Right atrium auricular region (tissue), 2 donors: ENCODE measurements at regions not wholly inside any gene's neighbourhood (a gene's known extent, or its start where the extent isn't known, plus 50 kb on each side); places are given as distances from the start of the nearest gene placed in this dataset.

Source experiments
- DNase-seq: peaks from one replicate; pipeline ENCODE4 v3.0.0-alpha.2; 2019; ENCODE audit warnings: low spot score
- H3K27ac ChIP-seq, 2 donors: fragments of 200-600 bp; sonication (generic); 1 replicate in 1 of 2; 2 replicates in 1 of 2; pipeline ENCODE4 v1.5.1; 2016 to 2019
- H3K27me3 ChIP-seq, 2 donors: fragments of 200-600 bp; sonication (generic); one replicate each; pipeline versions ENCODE4 v1.5.1 to v1.6.0; 2017 to 2019
- H3K36me3 ChIP-seq: fragments of 200-600 bp; sonication (generic); one replicate; pipeline ENCODE4 v1.5.1; 2016
- H3K4me1 ChIP-seq, 2 donors: fragments of 200-600 bp; sonication (generic); one replicate each; pipeline versions ENCODE4 v1.5.1 to v1.6.0; 2017 to 2019
- H3K4me3 ChIP-seq, 2 donors: fragments of 200-600 bp; sonication (generic); 1 replicate in 1 of 2; 2 replicates in 1 of 2; pipeline ENCODE4 v1.5.1; 2017 to 2019; ENCODE audit warnings: mild to moderate bottlenecking in 1 of 2, moderate library complexity in 1 of 2
- H3K9me3 ChIP-seq, 2 donors: fragments of 200-600 bp; sonication (generic); one replicate each; pipeline ENCODE4 v1.5.1; 2019
- TF ChIP-seq, protein P1 (sequence below), 2 donors: fragments of 200-600 bp; sonication (generic); IDR thresholded peaks; one replicate each; pipeline ENCODE4 v1.5.1; 2019; ENCODE audit warnings: antibody characterized with exemption in 2 of 2

DNA sequence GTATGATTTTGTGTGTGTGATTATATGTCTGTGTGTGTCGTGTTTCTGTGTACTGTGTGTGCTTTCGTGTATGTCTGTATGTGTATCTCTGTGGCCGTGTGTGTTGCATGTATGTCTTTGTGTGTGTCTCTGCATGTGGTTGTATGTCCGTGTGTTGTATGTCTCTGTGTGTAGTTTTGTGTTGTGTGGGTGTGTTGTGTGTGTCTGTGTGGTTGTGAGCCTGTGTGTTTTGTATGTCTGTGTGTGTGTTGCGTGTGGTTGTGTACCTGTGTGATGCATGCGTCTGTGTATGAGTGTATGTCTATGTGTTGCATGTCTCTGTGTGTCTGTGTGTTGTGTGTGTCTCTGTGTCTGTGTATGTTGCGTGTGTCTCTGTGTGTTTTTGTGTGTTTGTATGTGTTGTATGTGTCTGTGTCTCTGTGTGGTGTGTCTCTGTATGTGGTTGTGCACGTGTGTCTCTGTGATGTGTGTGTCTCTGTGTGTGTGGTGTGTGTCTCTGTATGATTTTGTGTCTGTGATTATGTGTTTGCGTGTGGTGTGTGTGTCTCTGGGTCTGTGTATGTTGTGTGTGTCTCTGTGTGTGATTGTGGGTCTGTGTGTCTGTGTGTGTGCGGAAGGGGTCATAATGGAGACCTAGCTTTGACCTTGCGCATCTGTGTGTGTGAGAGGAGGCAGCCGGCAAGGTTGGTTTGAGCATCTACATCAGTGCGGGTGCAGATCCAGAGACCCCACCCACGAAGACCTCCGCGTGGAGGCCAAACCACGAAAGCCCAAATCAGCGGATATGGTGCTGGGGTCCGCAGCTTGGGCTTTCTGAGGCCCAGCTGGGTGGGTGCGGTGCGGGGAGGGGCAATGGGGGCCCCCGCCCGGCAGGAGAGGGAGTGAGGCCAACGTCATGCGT, 212.6 kb upstream of the GSE1 start:
- no peak for DNase-seq
- TF ChIP-seq, protein P1, sequence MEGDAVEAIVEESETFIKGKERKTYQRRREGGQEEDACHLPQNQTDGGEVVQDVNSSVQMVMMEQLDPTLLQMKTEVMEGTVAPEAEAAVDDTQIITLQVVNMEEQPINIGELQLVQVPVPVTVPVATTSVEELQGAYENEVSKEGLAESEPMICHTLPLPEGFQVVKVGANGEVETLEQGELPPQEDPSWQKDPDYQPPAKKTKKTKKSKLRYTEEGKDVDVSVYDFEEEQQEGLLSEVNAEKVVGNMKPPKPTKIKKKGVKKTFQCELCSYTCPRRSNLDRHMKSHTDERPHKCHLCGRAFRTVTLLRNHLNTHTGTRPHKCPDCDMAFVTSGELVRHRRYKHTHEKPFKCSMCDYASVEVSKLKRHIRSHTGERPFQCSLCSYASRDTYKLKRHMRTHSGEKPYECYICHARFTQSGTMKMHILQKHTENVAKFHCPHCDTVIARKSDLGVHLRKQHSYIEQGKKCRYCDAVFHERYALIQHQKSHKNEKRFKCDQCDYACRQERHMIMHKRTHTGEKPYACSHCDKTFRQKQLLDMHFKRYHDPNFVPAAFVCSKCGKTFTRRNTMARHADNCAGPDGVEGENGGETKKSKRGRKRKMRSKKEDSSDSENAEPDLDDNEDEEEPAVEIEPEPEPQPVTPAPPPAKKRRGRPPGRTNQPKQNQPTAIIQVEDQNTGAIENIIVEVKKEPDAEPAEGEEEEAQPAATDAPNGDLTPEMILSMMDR (IDR thresholded peaks at IDR 0.05): no peak

DNA sequence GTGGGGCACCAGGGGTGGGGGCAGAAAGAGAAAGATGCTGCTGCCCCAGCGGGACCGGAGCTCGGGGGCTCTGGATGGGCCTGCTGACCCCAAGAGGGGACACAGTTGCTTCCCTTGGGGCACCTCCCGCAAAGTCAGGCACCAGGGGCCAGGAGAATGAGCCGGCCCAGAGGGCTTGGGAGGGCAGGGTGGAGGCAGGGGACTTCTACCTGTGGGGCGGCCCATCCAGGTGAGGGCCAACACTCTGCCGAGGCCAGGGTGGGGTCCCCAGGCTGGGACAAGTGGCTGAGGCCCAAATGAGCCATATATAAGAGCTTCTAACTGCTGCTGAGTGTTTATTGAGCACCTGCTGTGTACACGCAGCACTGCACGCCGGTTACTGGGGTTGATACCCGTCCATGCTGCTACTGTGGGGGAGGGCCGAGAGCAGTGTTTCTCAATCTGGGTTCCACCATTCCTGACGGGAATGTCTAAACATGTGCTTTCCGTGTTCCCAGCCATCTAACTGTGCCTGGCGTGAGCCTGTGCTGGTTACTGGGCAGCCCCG, 211.7 kb upstream of the GSE1 start:
- Histone ChIP-seq H3K27me3 (no peaks in the 10 kb centered on the region), H3K4me3 (no peak overlapping the region), H3K27ac (no peak overlapping the region), H3K9me3 (no peaks in the 10 kb centered on the region), H3K36me3 (no peaks in the 10 kb centered on the region), H3K4me1 (peaks cover 0 to 16% of the 10 kb centered on the region in 2 donors)
- TF ChIP-seq, protein P1 (IDR thresholded peaks at IDR 0.05): no peak
- DNase-seq: no peak

More for the DNA sequence above, 212.6 kb upstream of the GSE1 start:
- H3K27me3 ChIP-seq: no peaks in the 10 kb centered on the region
- no peak overlapping the region for H3K4me3 ChIP-seq
- H3K36me3 ChIP-seq: no peaks in the 10 kb centered on the region
- H3K27ac ChIP-seq: no peak overlapping the region
- no peaks in the 10 kb centered on the region for H3K9me3 ChIP-seq
- peaks cover 0 to 25% of the 10 kb centered on the region in 2 donors for H3K4me1 ChIP-seq

DNA sequence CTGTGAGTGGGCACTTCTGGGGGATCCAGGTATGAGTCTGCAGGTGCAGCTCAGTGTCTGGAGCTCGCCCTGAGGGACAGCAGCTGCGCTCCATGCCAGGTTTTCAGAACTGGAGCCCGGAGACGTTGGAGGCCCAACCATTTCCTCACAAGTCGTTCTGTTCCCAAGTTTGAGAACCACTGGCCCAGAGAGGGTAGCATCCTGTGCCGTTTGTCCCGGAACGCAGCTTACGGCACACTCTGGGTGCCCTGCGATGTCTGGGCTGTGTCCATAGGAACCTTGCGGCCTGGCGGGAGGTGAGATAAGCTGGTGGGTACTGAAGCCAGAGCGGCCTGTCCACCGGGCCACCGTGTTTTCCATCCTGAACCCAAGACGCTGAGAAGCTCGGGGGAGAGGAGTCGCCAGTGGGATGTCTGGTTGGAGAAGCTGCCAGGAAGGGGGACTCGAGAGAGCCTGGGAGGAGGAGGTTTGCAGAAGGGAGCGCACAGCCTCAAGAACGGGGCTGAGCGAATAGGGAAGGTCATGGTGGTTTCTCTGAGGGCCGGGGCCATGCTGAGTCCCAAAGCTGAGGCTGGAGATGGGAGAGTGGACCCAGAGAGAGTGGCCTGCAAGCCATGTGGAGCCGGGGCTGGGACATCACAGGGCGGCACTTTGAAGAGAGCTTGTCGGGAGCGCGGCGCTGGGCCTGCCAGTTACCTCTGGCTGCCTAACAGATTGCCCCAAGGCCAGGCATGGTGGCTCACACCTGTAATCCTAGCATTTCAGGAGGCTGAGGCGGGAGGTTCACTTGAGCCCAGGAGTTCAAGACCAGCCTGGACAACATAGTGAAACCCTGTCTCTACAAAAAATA, 211.0 kb upstream of the GSE1 start:
- Histone ChIP-seq H3K36me3 (no peaks in the 10 kb centered on the region), H3K27me3 (no peaks in the 10 kb centered on the region), H3K9me3 (no peaks in the 10 kb centered on the region), H3K4me3 (no peak overlapping the region), H3K27ac (no peak overlapping the region), H3K4me1 (peaks cover 0 to 9% of the 10 kb centered on the region in 2 donors)
- DNase-seq: no peak
- TF ChIP-seq, protein P1 (IDR thresholded peaks at IDR 0.05): no peak

DNA sequence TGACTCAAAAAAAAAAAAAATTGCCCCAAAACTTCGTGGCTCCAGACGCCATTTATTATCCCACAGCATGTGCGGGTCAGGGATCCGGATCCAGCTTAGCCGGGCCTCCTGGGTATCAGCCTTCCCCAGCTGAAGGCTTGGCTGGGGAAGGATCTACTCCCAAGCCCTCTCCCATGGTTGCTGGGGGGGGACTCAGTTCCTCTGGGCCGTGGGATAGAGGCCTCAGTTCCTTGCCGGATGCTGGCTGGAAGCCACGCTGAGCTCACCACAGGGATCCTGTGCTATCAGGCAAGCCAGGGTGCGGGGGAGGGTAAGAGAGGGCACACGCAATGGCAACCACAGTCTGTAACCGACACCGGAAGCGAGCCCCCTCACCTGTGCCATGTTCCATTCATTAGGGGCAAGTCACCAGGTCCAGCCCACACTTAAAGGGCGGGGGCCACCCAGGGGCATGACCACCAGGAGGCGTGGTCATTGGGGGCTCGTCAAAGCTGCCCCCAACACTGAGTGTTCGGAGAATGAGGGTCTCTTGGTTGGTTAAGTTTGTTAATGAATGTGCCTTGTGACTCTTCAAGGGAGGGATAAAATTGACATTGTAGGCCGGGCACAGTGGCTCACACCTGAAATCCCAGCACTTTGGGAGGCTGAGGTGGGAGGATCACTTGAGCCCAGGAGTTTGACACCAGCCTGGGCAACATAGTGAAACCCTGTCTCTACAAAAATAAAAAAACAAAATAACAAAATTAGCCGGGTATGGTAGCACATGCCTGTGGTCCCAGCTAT, 210.0 kb upstream of the GSE1 start:
- Histone ChIP-seq H3K36me3 (no peaks in the 10 kb centered on the region), H3K27me3 (no peaks in the 10 kb centered on the region), H3K9me3 (no peaks in the 10 kb centered on the region), H3K4me1 (peaks cover 0 to 8% of the 10 kb centered on the region in 2 donors), H3K4me3 (no peak overlapping the region), H3K27ac (no peak overlapping the region)
- TF ChIP-seq, protein P1 (IDR thresholded peaks at IDR 0.05): no peak
- DNase-seq: no peak

DNA sequence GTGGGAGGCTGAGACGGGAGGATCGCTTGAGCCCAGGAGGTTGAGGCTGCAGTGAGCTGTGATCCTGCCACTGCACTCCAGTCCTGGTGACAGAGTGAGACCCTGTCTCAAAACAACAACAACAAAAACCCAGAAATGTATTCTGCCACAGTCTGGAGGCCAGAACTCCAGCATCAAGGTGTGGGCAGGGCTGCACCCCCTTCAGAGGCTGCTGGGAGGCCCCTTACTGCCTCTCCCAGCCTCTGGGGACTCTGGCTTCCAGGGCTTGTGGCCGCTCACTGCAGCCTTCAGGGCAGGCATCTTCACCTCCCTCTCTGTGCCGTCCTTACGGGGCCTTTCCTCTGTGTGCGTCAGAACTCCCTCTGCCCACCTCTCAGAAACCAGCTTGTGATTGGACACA, 209.4 kb upstream of the GSE1 start:
- TF ChIP-seq, protein P1 (IDR thresholded peaks at IDR 0.05): no peak
- no peaks in the 10 kb centered on the region for H3K27me3 ChIP-seq
- H3K36me3 ChIP-seq: no peaks in the 10 kb centered on the region
- peaks cover 0 to 8% of the 10 kb centered on the region in 2 donors for H3K4me1 ChIP-seq
- no peak overlapping the region for H3K4me3 ChIP-seq
- no peak overlapping the region for H3K27ac ChIP-seq
- no peak for DNase-seq
- H3K9me3 ChIP-seq: no peaks in the 10 kb centered on the region
